ENCODE measurements at regions not wholly inside any gene's neighbourhood (a gene's known extent, or its start where the extent isn't known, plus 50 kb on each side); places are given as distances from the start of the nearest gene placed in this dataset.

DNA sequence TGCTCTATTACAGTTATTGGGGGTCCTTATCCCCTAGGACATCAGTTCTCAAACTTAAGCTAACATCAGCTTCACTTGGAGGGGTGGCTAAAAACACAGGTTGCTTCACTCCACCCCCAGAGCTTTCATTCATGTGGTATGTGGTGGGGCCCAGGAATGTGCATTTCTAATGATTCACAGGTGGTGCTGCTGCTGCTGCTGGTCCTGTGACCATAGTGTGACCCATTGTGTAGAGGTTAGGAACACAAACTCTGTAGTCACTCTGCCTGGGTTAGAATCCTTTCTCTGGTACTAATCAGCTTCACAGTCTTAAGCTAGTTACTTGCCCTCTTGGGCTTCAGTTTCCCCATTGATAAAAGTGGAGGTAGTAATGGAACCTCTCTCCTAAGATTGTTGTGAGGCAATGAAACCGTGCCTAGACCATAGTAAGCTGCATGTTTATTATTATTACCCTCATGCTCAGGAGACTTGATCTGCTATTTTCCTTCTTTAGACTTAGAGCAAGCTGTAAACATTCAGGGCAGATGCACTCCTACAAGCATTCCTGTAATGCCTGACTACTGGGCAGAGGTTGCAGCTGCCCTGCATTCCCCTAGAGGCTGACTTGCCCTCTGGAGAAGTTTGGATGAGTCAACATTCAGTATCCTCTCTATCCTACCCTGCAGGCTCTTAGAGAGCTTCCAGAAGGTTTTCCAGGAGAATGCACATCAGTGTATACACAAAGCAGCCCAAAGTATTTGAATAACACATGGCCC is 94.1 kb upstream of the ACSL4 start (continued):
- no peak for TF ChIP-seq NFIC (IDR thresholded peaks at IDR 0.05; ENCODE audit: low read depth, low read length)
- TF ChIP-seq ZNF274 (IDR thresholded peaks at IDR 0.05; ENCODE audit: insufficient read depth, insufficient read length) = no peak
- no peak for TF ChIP-seq CHD2 (IDR thresholded peaks at IDR 0.05; ENCODE audit: borderline replicate concordance, low read depth, low read length)
- TF ChIP-seq, protein P1, sequence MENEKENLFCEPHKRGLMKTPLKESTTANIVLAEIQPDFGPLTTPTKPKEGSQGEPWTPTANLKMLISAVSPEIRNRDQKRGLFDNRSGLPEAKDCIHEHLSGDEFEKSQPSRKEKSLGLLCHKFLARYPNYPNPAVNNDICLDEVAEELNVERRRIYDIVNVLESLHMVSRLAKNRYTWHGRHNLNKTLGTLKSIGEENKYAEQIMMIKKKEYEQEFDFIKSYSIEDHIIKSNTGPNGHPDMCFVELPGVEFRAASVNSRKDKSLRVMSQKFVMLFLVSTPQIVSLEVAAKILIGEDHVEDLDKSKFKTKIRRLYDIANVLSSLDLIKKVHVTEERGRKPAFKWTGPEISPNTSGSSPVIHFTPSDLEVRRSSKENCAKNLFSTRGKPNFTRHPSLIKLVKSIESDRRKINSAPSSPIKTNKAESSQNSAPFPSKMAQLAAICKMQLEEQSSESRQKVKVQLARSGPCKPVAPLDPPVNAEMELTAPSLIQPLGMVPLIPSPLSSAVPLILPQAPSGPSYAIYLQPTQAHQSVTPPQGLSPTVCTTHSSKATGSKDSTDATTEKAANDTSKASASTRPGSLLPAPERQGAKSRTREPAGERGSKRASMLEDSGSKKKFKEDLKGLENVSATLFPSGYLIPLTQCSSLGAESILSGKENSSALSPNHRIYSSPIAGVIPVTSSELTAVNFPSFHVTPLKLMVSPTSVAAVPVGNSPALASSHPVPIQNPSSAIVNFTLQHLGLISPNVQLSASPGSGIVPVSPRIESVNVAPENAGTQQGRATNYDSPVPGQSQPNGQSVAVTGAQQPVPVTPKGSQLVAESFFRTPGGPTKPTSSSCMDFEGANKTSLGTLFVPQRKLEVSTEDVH (IDR thresholded peaks at IDR 0.05; ENCODE audit: low read depth, partially characterized antibody) = no peak
- TF ChIP-seq, protein P2, sequence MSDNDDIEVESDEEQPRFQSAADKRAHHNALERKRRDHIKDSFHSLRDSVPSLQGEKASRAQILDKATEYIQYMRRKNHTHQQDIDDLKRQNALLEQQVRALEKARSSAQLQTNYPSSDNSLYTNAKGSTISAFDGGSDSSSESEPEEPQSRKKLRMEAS (IDR thresholded peaks at IDR 0.05; ENCODE audit: low read depth, low read length) = no peak
- TF ChIP-seq RB1 (IDR thresholded peaks at IDR 0.05; ENCODE audit: borderline replicate concordance) = no peak
- TF ChIP-seq, protein P3, sequence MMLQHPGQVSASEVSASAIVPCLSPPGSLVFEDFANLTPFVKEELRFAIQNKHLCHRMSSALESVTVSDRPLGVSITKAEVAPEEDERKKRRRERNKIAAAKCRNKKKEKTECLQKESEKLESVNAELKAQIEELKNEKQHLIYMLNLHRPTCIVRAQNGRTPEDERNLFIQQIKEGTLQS (IDR thresholded peaks at IDR 0.05; ENCODE audit: borderline replicate concordance, extremely low read depth, low read depth, low read length) = no peak
- TF ChIP-seq MYC (IDR thresholded peaks at IDR 0.05; ENCODE audit: insufficient read depth, insufficient read length, insufficient replicate concordance, low read length, severe bottlenecking) = no peak
- TF ChIP-seq CBX3 (IDR thresholded peaks at IDR 0.05; ENCODE audit: borderline replicate concordance, low read depth) = no peak
- TF ChIP-seq, protein P4, sequence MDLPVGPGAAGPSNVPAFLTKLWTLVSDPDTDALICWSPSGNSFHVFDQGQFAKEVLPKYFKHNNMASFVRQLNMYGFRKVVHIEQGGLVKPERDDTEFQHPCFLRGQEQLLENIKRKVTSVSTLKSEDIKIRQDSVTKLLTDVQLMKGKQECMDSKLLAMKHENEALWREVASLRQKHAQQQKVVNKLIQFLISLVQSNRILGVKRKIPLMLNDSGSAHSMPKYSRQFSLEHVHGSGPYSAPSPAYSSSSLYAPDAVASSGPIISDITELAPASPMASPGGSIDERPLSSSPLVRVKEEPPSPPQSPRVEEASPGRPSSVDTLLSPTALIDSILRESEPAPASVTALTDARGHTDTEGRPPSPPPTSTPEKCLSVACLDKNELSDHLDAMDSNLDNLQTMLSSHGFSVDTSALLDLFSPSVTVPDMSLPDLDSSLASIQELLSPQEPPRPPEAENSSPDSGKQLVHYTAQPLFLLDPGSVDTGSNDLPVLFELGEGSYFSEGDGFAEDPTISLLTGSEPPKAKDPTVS (IDR thresholded peaks at IDR 0.05; ENCODE audit: low read depth, low read length) = no peak
